ENCODE measurements at regions not wholly inside any gene's neighbourhood (a gene's known extent, or its start where the extent isn't known, plus 50 kb on each side); places are given as distances from the start of the nearest gene placed in this dataset.
"Not testable (repeated sequence)": the region's sequence is repeated elsewhere in the genome, so short reads cannot be mapped to it uniquely, and the experiment has no call there.

DNA sequence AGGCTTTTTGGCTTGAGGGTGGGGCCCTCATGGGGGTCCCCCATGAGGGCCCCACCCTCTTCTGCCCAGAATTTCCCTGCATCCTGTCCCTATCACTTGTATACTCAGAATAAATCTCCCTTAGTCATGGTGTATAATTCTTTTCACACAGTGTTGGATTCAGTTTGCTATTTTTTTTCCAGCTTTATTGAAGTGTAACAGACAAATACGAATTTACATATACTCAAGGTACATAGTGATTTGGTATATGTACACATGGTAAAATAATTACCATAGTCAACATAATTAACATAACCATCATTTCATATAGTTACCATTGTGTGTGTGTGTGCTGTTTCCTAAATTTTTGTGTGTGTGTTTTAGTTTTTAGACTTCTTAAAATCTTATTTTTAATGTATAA, 289.4 kb downstream of the CNTNAP3B start:
- DNase-seq (ENCODE audit: low read depth in 2 of 2), result not testable (repeated sequence)

DNA sequence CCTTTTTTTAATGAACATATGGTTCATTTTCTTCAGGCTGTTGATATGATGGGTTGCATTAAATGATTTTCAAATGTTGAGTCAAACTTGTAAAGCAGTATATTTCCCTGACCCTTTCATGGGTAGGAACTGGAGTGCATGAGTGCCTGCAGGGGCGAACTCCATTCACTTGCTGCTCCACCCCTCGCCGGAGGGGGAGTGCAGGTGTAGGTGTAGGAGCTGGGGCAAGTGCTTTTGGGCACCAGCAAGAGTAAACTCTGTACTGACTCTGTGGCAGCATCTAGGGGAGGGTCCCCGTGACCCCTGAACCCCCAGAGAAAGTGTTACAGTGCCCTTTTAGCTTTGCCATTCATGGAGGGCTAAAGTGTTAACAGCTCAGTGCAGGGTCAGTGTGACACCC, 290.3 kb downstream of the CNTNAP3B start:
- DNase-seq (ENCODE audit: low read depth in 2 of 2), result not testable (repeated sequence)

DNA sequence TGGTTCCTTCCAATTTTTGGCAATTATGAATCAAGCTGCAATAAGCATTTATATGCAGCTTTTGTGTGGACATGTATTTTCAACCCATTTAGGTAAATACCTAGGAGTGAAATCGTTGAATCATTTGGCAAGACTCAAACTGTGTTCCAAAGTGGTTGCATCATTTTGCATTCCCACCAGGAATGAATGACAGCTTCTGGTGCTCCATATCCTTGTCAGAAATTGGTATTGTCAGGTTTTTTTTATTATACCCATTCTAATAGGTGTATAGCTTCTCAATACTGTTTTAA, 290.7 kb downstream of the CNTNAP3B start:
- not testable (repeated sequence) for DNase-seq (ENCODE audit: low read depth in 2 of 2)

DNA sequence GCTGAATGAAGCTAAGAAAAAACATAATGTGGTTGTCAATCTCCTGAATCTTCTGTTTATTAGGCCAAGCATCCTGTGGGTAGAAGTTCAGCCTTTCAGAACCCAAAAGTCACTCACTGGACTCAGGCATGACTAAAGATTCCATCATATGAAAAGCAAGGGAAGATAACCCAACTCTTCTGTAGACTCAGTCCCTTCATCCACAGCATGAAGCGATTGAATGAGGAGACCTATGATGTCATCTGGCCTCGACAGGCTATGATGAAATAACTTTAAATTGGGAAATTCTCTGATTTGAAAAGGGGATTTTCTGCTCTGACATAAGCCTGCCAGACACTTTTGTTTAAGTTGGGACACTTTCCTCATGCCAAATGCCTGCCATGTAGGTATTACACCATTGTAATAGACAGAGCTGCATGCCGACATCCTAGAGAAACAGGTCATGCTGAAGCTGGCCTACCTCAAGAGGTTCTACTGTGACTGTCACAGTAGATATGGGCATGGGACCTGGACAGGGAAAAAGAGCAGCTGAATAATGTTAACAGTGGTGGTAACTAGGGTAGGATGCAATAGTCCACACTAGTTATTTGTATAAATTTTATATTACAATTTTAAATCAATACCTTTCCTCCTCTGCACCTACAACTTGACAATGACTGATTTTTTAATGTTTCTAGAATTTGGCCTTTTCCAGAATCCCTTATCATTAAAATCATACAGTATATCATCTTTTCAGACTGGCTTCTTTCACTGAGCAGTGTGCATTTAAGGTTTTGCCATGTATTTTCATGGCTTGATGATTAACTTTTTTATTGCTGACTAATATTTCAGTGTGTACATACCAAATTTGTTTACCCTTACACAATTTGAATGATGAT, 291.3 kb downstream of the CNTNAP3B start:
- not testable (repeated sequence) for DNase-seq (ENCODE audit: low read depth in 2 of 2)

DNA sequence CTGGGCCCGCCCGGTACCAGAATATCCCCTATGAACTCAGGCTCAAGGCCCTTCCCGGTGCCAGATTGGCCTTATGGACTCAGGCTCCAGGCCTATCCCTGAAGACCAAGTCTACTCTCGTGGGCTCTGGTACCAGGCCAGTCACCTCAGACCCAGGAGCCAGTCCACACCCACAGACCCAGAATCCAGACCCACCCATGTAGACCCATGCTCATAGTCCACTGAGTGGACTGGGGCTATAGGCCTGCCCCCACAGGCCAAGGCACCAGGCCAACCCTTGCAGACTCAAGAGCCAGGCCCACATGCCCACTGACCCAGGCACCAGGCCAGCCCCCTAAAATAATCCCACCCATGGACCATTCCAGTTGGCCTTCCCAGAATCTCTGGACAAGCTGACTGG, 296.1 kb downstream of the CNTNAP3B start:
- DNase-seq (ENCODE audit: low read depth in 2 of 2), result not testable (repeated sequence)

DNA sequence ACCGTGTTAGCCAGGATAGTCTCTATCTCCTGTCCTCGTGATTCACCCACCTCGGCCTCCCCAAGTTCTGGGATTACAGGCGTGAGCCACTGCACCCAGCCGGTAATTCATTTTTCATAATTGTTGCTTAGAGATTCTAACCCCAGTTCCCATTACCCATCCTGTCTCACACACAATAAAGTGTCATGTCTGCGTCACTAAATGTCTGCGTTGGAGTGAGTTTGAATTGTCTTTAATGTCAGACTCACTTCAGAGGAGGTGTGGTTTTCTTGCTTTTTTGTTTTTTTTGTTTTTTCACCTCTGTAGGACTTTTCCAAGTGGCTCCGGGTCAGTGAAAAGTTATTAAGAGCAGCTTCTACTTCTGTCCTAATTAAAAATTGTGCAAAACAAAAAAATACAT, 304.5 kb downstream of the CNTNAP3B start:
- DNase-seq (ENCODE audit: low read depth in 2 of 2), result not testable (repeated sequence)

DNA sequence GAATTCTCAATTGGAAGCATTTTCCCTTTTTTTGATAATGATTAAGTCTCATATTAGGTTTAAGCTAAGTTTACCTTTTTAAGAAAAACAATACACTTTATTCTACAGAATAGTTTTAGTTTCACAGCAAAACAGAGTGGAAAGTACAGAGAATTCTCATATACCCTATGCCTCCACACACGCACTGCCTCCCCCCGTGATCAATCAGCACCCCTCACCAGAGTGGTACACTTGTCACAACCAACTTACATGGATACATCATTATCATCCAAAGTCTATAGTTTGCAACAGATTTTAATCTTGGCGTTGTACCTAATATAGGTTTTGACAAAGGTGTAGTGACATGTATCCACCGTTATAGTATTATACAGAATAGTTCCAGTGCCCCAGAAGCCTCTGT, 326.5 kb downstream of the CNTNAP3B start:
- not testable (repeated sequence) for DNase-seq (ENCODE audit: low read depth in 2 of 2)

DNA sequence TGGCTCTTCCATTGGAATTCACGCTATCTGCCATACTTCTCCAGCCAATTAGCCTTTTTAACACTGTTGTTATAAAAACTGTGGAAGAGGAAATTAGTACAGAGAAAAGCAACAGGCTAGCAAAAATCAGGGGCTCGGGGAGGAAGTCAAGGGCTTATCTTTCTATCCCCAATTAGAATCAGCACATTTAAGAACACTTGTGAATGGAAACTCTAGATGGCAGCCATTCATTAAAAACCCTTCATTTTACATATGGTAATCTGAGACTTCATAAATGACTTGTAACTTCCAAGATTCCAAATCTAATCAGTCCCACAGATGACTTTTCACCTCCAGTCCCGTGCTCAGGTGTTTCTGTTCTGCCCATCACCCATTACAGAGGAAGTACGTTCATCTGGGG, 330.5 kb downstream of the CNTNAP3B start:
- not testable (repeated sequence) for DNase-seq (ENCODE audit: low read depth in 2 of 2)

DNA sequence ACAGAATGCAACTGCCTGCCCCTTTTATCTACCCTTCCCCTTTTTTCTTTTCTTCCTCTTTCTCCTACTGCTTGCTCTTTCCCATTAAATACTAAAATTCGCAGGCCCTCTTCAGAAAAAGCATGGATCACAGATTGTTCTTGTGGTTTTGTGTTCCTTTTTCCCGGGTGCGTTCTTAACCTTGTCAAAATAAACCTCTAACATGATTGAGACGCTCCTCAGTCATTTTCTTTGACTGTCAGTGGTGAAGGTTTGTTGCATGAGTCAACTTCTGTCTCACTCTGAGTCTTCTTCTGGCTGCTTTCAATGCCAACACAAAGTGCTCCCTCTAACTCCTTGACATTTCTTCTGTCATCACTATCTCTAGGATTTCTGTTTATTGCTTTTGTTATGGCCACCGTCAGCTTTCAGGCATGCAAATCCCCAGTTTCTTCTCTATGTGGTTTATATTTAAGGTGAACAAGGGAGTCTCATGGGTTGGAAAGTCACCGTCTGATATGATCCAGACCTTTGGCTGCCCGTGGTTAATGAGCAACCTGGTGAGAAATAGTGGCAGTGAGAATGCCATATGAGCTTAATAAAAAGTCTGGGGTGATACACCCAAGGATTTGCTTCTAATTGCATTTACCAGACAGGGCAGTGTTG, 338.4 kb downstream of the CNTNAP3B start:
- not testable (repeated sequence) for DNase-seq (ENCODE audit: low read depth in 2 of 2)

DNA sequence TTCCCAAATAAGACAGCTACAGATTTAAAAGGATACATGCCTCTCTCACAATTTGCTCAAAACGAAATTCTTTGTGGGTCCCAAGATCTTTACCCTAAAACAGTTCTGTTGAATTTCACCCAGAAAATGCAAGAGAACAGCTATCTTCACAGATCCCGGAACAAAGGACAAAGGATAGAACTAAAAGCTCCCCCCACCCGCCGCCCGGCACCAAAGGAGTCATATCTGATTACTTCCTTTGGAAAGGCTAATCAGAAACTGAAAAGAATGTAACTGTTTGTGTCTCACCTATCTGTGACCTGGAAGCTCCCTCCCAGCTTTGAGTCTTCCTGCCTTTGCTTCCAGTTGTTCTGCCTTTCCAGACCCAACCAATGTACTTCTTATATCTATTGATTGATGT, 339.2 kb downstream of the CNTNAP3B start:
- not testable (repeated sequence) for DNase-seq (ENCODE audit: low read depth in 2 of 2)

DNA sequence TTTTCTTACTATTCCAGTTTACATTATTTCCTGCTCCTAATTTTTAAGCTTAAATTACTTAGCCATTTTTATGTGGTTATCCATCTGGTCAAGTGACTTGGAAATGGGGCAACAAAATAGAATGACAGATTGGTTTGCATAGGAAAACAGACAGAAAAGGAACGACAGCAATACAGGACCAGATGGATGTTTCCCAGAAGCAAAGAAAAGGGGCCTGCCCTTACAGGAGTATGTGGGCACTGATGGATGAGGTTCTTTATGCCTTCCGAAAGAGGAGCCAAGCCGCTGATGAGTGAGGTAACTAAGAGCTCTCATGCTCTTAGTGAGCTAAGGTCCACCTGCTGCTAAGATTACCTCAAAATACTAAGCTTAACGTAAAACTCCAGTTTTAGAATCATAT, 339.8 kb downstream of the CNTNAP3B start:
- DNase-seq (ENCODE audit: low read depth in 2 of 2), result not testable (repeated sequence)

DNA sequence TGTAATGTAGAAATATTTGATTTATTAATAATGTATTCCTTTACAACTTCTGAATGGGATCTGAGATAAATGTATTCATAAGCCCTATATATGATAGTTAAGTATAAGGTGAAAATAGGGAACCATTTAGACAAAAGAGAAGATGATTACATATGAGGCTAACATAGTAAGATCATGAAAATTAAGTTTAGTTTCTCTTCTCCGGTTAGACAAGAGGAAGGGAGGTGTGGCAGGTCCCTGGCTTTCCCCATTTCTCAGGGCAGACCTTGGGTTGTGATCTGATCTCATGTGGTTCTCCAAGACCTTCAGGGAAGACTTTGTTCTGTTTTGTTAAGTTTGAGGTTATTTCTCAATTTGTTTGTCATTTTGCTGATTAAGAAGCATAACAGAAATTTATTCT, 341.3 kb downstream of the CNTNAP3B start:
- DNase-seq (ENCODE audit: low read depth in 2 of 2), result not testable (repeated sequence)

DNA sequence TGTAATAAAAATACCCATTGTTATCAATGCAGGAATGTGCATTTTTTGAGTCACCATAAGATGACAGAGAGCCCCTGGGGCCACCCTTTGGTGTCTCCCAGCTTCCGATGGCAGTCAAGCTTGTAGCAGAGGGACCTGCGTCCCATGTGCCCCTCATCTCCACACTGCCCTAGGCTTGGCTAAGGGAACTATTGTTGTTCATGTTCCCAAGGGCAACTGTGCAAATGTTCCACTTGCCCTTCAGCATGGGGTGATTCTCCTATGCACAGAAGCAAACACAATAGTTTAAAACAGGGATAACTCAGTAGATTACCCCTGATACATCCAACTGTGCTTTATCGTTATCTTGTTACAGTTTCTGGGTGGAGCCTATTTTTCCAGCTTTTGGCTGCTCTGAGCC, 342.0 kb downstream of the CNTNAP3B start:
- not testable (repeated sequence) for DNase-seq (ENCODE audit: low read depth in 2 of 2)

DNA sequence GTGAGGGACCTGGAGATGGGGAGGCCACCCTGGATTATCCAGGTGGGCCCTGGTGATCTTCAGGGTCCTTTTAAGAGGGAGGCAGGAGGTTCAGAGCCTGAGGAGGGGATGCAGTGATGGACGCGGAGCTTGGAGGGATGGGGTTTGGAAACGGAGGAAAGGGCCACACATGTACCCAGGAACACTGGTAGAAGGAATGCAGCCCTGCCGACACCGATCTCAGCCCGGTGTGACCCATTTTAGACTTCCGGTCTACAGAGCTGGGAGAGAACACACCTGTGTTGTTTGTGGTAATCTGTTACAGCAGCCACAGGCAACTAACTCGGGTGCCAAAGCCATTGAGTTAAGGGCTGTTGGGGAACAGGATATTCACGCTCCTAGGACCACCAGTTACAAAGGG, 345.2 kb downstream of the CNTNAP3B start:
- not testable (repeated sequence) for DNase-seq (ENCODE audit: low read depth in 2 of 2)

DNA sequence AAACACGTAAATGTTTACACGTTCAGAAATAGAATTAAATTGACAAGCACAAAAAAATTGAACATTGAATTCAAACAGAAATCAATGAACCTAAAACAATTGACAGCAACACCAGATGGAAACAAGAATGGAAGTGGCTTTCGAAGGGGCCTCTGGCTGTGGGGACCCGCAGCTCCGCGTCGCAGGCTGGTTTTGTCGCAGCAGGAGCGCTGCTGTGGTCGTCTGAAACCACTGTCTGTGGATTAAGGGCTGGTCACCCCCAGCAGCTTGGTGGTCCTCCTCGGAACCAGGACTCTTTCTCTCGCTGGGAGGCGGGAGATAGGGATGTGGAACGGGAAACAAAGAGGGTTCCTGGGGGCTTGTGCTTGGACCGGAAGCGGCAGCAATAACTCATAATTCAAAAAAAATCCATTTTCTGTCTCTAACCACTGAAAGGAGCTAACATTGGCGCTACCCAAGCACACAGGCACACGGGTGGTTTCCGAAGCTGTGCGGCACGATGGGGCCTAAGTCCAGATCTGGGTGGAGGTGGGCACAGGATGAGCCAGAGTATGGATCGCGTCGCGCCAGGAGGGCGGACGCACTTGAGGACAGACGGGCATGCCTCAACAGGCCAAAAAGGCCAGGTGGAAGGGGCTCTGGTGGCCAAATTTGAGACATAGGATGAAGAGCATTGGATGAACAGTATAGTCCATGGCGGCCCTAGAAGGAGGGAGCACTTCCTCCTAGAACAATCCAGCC, 346.0 kb downstream of the CNTNAP3B start:
- DNase-seq (ENCODE audit: low read depth in 2 of 2), result not testable (repeated sequence)

DNA sequence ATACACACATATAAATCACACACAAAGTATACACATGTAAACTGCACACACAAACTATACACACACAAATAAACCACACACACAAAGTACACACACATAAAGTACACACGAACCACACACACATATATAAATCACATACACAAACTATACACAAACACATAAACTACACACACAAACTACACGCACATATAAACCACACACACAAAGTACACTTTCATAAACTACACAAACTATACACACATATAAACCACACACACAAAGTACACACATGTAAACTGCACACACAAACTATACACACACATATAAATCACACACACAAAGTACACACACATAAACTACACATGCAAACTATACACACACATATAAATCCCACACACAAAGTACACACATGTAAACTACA, 347.3 kb downstream of the CNTNAP3B start:
- DNase-seq (ENCODE audit: low read depth in 2 of 2), result not testable (repeated sequence)

DNA sequence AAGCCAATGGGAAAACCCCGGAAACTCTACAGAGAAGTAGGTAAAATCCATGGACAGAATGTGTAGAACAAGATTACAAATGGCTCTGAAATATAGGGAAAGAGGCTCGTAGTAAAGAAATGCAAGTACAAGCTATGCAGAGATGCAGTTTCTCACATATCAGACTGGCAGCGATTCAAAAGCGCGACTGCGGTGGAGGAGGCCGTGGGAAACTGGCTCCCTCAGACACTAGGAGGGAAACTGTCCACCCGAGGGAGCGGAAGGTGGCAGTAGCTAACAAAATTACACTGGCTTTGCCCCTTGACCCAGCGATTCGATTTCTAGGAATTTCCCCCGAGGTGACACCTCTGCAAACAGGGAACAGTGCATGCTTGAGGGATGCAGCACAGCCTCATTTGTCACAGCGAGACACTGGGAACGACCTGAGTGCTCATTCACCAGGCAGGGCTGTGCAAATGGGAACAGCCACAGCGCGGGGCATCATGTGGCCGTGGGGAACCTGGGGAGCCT, 349.3 kb downstream of the CNTNAP3B start:
- not testable (repeated sequence) for DNase-seq (ENCODE audit: low read depth in 2 of 2)

DNA sequence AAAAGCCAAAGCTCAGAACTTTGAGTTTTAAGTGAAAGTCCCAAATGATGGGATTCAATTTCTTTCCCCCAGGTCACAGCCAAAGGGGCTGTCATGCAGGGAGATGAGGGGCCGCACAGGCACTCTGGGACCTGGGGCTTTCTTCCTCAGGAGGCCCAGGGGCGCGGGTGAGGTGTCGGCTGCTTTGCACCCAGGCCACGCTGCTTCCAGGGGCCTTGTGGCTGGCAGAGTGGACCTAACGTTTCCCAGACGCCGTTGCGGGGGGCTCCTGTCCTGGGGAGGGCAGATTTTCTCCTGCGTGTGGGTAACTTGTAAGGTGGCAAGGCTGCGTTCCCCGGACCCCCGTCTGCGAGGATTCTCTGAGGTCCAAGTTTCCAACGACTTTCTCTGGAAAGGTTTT, 350.0 kb downstream of the CNTNAP3B start:
- not testable (repeated sequence) for DNase-seq (ENCODE audit: low read depth in 2 of 2)

DNA sequence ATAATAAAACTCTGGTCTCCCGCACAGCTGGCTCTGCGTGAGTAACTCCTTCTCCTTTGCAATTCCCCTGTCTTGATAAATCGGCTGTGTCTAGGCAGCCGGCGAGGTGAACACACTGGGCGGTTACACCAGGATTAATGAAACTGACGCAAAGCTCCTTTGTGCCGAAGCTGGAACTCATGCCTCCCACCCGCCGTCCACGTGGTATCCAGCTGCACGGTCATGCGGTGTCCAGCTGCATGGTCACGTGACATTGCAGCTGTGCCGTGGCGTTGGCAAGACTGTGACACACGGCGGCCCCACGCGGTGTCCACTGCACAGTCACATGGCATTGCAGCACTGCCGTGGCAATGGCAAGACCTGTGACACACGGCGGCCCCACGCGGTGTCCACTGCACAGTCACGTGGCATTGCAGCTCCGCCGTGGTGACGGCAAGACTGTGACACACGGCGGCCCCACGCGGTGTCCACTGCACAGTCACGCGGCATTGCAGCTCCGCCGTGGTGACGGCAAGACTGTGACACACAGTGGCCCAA, 350.6 kb downstream of the CNTNAP3B start:
- DNase-seq (ENCODE audit: low read depth in 2 of 2), result not testable (repeated sequence)

DNA sequence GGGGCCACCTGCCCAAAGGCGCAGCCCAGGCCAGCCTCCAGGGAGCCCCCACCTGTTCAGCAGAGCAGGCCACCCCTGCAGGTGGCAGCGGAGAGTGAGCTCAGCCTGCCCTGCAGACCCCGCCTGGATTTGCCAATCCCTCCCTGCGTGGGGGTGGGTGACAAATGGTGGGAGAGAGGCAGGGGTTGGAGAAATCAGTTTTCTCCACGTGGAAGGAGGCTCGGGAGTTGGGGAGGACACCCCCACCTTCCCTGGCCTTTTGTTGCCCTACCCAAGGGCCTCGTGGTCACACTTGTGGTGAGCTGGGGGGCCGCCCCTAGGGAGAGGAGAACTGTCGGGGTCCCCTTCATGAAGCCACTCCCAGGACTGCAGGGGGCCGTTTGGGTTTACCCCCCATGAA, 351.7 kb downstream of the CNTNAP3B start:
- DNase-seq (ENCODE audit: low read depth in 2 of 2), result not testable (repeated sequence)

DNA sequence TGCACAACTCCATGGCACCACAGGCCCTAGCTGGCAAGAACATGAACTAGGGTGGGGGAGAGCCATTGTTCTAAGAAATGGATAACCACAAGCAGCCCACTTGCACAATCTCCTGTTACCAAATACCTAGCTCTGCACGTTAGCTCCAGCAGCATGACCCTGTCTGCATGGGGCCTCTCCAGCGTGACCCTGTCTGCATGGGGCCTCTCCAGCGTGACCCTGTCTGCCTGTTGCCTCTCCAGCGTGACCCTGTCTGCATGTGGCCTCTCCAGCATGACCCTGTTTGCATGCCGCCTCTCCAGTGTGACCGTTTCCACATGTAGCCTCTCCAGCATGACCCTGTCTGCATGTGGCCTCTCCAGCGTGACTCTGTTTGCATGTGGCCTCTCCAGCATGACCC, 356.7 kb downstream of the CNTNAP3B start:
- not testable (repeated sequence) for DNase-seq (ENCODE audit: low read depth in 2 of 2)

DNA sequence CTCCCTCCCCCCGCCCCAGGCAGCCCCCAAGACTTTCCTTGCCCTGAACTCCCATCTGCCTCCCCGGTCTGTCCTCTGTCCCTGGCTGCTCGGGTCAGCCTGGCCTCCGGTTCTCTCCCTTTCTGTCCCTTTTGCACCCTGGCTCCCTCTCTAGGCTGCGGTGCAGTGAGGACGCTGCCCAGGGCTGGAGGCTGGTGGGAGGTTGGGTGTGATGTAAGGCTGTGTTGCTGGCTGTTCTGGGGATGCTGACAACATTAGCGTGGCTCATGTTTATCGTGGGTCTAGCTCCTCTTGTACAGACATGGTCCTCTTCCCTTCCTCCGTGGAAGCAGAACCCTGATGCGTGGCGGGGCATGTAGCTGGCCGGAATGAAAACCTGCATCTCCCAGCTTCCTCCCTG, 357.5 kb downstream of the CNTNAP3B start:
- not testable (repeated sequence) for DNase-seq (ENCODE audit: low read depth in 2 of 2)

Measured in stimulated activated CD8-positive, alpha-beta memory T cell treated with anti-CD3 and anti-CD28 coated beads, Interleukin-2, amount 100 ng/mL, for 1 hour (primary cell).